ENCODE measurements at regions not wholly inside any gene's neighbourhood (a gene's known extent, or its start where the extent isn't known, plus 50 kb on each side); places are given as distances from the start of the nearest gene placed in this dataset.

DNA sequence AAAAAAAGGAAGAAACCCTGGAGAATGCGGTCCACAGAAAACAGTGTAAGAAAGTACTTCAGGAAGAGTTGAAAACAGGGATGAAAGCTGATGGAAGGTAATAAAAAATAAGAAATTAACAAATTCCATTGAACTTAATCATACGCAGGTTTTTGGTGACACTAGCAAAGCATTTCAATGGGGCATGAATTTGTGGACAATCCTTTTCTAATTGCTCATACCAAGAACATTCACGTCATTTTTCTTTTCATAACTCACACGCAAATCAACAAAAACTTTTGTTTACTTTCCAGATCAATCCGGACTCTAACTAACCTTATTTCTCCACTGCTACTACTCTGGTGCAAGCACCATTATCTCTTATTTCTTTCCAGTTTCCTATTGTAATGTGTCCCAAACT, 1195.0 kb downstream of the SLITRK5 start:
- TF ChIP-seq POLR2A (IDR thresholded peaks at IDR 0.05): no peak
- no peak for TF ChIP-seq CTCF (IDR thresholded peaks at IDR 0.05)
- TF ChIP-seq EP300 (IDR thresholded peaks at IDR 0.05): no peak

All from gastroesophageal sphincter (tissue), 3 donors.